Neural progenitor cell (in vitro differentiated cells): ENCODE measurements at regions not wholly inside any gene's neighbourhood (a gene's known extent, or its start where the extent isn't known, plus 50 kb on each side); places are given as distances from the start of the nearest gene placed in this dataset.

Experiments used
- DNase-seq: peaks from one replicate; pipeline ENCODE4 v3.0.0-alpha.2; 2016; ENCODE audit warnings: low spot score
- H2AFZ ChIP-seq: fragments of 200-600 bp; sonication (generic); replicated peaks from 2 replicates; pipeline ENCODE4 v1.6.1; 2016; ENCODE audit warnings: antibody characterized with exemption
- H3F3A ChIP-seq: fragments of 200-600 bp; sonication (generic); 2 replicates; pipeline ENCODE4 v1.6.1; 2016; ENCODE audit warnings: antibody characterized with exemption, low read depth
- H3K27ac ChIP-seq: fragments of 200-600 bp; sonication (generic); 2 replicates; pipeline ENCODE4 v1.5.1; 2016; ENCODE audit warnings: mild to moderate bottlenecking
- H3K27me3 ChIP-seq: fragments of 200-600 bp; sonication (generic); 2 replicates; pipeline ENCODE4 v1.6.1; 2016; ENCODE audit warnings: mild to moderate bottlenecking, moderate library complexity
- H3K36me3 ChIP-seq: fragments of 200-600 bp; sonication (generic); 2 replicates; pipeline ENCODE4 v1.5.1; 2016
- H3K4me1 ChIP-seq: fragments of 200-600 bp; sonication (generic); 2 replicates; pipeline ENCODE4 v1.6.1; 2016; ENCODE audit warnings: mixed run types
- H3K4me2 ChIP-seq: fragments of 200-600 bp; sonication (generic); 2 replicates; pipeline ENCODE4 v1.6.1; 2016
- H3K4me3 ChIP-seq: fragments of 200-600 bp; sonication (generic); 2 replicates; pipeline ENCODE4 v1.5.1; 2016
- H3K79me2 ChIP-seq: fragments of 200-600 bp; sonication (generic); 2 replicates; pipeline ENCODE4 v1.6.1; 2016; ENCODE audit warnings: low read depth
- H3K9ac ChIP-seq: fragments of 200-600 bp; sonication (generic); 2 replicates; pipeline ENCODE4 v1.6.1; 2016
- H3K9me3 ChIP-seq: fragments of 200-600 bp; sonication (generic); 2 replicates; pipeline ENCODE4 v1.5.1; 2016; ENCODE audit warnings: low read depth
- H4K20me1 ChIP-seq: fragments of 200-600 bp; sonication (generic); 2 replicates; pipeline ENCODE4 v1.6.1; 2016; ENCODE audit warnings: low read depth
- H3K27ac Mint-ChIP-seq: 3 replicates; pipeline ENCODE4 v1.8.0; 2021; ENCODE audit warnings: mixed read lengths
- H3K27me3 Mint-ChIP-seq: 2 replicates; pipeline ENCODE4 v1.8.0; 2022; ENCODE audit warnings: low read depth, mild to moderate bottlenecking, inconsistent platforms, moderate library complexity, mixed read lengths; ENCODE audit not compliant: insufficient read depth
- H3K36me3 Mint-ChIP-seq: 3 replicates; pipeline ENCODE4 v1.8.0; 2021; ENCODE audit warnings: mixed read lengths
- H3K4me1 Mint-ChIP-seq: 3 replicates; pipeline ENCODE4 v1.8.0; 2021; ENCODE audit warnings: mixed read lengths
- H3K4me3 Mint-ChIP-seq: 3 replicates; pipeline ENCODE4 v1.8.0; 2021; ENCODE audit warnings: mild to moderate bottlenecking, moderate library complexity, mixed read lengths
- H3K9me3 Mint-ChIP-seq: 3 replicates; pipeline ENCODE4 v1.8.0; 2020; ENCODE audit warnings: mixed read lengths
- CTCF ChIP-seq: fragments of 200-600 bp; sonication (generic); IDR thresholded peaks from 2 replicates; pipeline ENCODE4 v1.5.1; 2017; ENCODE audit warnings: antibody characterized with exemption, mild to moderate bottlenecking
- EZH2 ChIP-seq: fragments of 200-600 bp; sonication (generic); IDR thresholded peaks from 2 replicates; pipeline ENCODE4 v1.6.1; 2017; ENCODE audit warnings: antibody characterized with exemption, mild to moderate bottlenecking, moderate library complexity
- EZH2phosphoT487 ChIP-seq: fragments of 200-600 bp; sonication (generic); IDR thresholded peaks from 2 replicates; pipeline ENCODE4 v1.6.1; 2017; ENCODE audit warnings: antibody characterized with exemption

- H3F3A ChIP-seq, result no peaks in the 10 kb centered on the region
- Mint-ChIP-seq H3K9me3 (no peaks in the 10 kb centered on the region), H3K27me3 (peaks cover 4% of the 10 kb centered on the region), H3K36me3 (no peaks in the 10 kb centered on the region), H3K27ac (no peak overlapping the region), H3K4me3 (no peak overlapping the region), H3K4me1 (peaks cover 14% of the 10 kb centered on the region)
- peaks cover 3% of the 10 kb centered on the region for H3K4me1 ChIP-seq
- H3K4me2 ChIP-seq, result no peak overlapping the region
- no peak for DNase-seq
- TF ChIP-seq EZH2phosphoT487 (no peak), CTCF (no peak), EZH2 (no peak)
- no peaks in the 10 kb centered on the region for H3K36me3 ChIP-seq
- H3K9ac ChIP-seq, result no peak overlapping the region
- H4K20me1 ChIP-seq, result no peaks in the 10 kb centered on the region
- H3K27me3 ChIP-seq, result no peaks in the 10 kb centered on the region
- no peaks in the 10 kb centered on the region for H3K9me3 ChIP-seq
- no peak overlapping the region for H3K4me3 ChIP-seq
- H3K79me2 ChIP-seq, result no peaks in the 10 kb centered on the region
- no peak overlapping the region for H3K27ac ChIP-seq
- H2AFZ ChIP-seq, result no peak overlapping the region
Observed at GRCh38 chr7:130996205-130996832, 262.3 kb upstream of the KLF14 start.

- no peak overlapping the region for H3K4me3 Mint-ChIP-seq
- H3K9ac ChIP-seq, result no peak overlapping the region
Observed at GRCh38 chr7:130996833-130997231, 262.8 kb upstream of the KLF14 start.

GRCh38 chr7:130998993-130999602 is 265.1 kb upstream of the KLF14 start:
- no peak for TF ChIP-seq EZH2
- TF ChIP-seq EZH2phosphoT487, result no peak
- no peak for TF ChIP-seq CTCF
- Histone ChIP-seq H3K4me1 (peaks cover 3% of the 10 kb centered on the region), H4K20me1 (no peaks in the 10 kb centered on the region), H3K4me3 (no peak overlapping the region), H2AFZ (no peak overlapping the region), H3K4me2 (no peak overlapping the region), H3K79me2 (no peaks in the 10 kb centered on the region), H3K9ac (no peak overlapping the region), H3K9me3 (no peaks in the 10 kb centered on the region), H3K36me3 (no peaks in the 10 kb centered on the region), H3K27ac (no peak overlapping the region), H3K27me3 (no peaks in the 10 kb centered on the region), H3F3A (no peaks in the 10 kb centered on the region)
- Mint-ChIP-seq H3K27ac (no peak overlapping the region), H3K4me1 (peaks cover 11% of the 10 kb centered on the region), H3K9me3 (no peaks in the 10 kb centered on the region), H3K4me3 (no peak overlapping the region), H3K27me3 (peaks cover 4% of the 10 kb centered on the region), H3K36me3 (no peaks in the 10 kb centered on the region)
- no peak for DNase-seq

More at GRCh38 chr7:130996833-130997231, 262.8 kb upstream of the KLF14 start:
- Histone ChIP-seq H2AFZ (no peak overlapping the region), H3K27me3 (no peaks in the 10 kb centered on the region), H3K36me3 (no peaks in the 10 kb centered on the region), H3K4me2 (no peak overlapping the region), H3K4me3 (no peak overlapping the region), H3K27ac (no peak overlapping the region), H3F3A (no peaks in the 10 kb centered on the region), H4K20me1 (no peaks in the 10 kb centered on the region), H3K9me3 (no peaks in the 10 kb centered on the region), H3K79me2 (no peaks in the 10 kb centered on the region), H3K4me1 (peaks cover 3% of the 10 kb centered on the region)
- Mint-ChIP-seq H3K4me1 (peaks cover 14% of the 10 kb centered on the region), H3K27me3 (peaks cover 4% of the 10 kb centered on the region), H3K27ac (no peak overlapping the region), H3K9me3 (no peaks in the 10 kb centered on the region), H3K36me3 (no peaks in the 10 kb centered on the region)
- TF ChIP-seq EZH2 (no peak), EZH2phosphoT487 (no peak), CTCF (no peak)
- no peak for DNase-seq
